Activated CD8-positive, alpha-beta T cell treated with anti-CD3 and anti-CD28 coated beads, Interleukin-2, amount 10 ng/mL, durations not matched to agents 7 days and 5 days (primary cell): ENCODE measurements at regions not wholly inside any gene's neighbourhood (a gene's known extent, or its start where the extent isn't known, plus 50 kb on each side); places are given as distances from the start of the nearest gene placed in this dataset.

Experiments used
- ATAC-seq: fragments of 150-1000 bp; cut with Tn5 transposase; one replicate; pipeline ENCODE4 v1.10.0; 2021; ENCODE audit warnings: moderate library complexity
- CTCF ChIA-PET: fragments of 350-600 bp; sonication (Branson Sonifier 250); formaldehyde crosslinking; loops from one replicate; lab custom pipeline; 2021; ENCODE audit warnings: antibody characterized with exemption; lab: Charles Lee
- POLR2A ChIA-PET: fragments of 350-600 bp; sonication (Branson Sonifier 250); formaldehyde crosslinking; loops from one replicate; lab custom pipeline; 2021; ENCODE audit warnings: antibody characterized with exemption; lab: Charles Lee
- DNase-seq: peaks from one replicate; pipeline ENCODE4 v3.0.0-alpha.2; 2020
- H3K27ac Mint-ChIP-seq: one replicate; pipeline ENCODE4 v1.8.0; 2021; ENCODE audit warnings: mild to moderate bottlenecking, mixed read lengths
- H3K27me3 Mint-ChIP-seq: one replicate; pipeline ENCODE4 v1.8.0; 2021; ENCODE audit warnings: low read depth, mixed read lengths
- H3K36me3 Mint-ChIP-seq: one replicate; pipeline ENCODE4 v1.8.0; 2021; ENCODE audit warnings: low read depth, mixed read lengths
- H3K4me1 Mint-ChIP-seq: one replicate; pipeline ENCODE4 v1.8.0; 2021; ENCODE audit warnings: low read depth, mixed read lengths
- H3K4me3 Mint-ChIP-seq: one replicate; pipeline ENCODE4 v1.8.0; 2021; ENCODE audit warnings: mild to moderate bottlenecking, mixed read lengths
- H3K9me3 Mint-ChIP-seq: one replicate; pipeline ENCODE4 v1.8.0; 2022; ENCODE audit warnings: mixed read lengths; ENCODE audit not compliant: insufficient read depth

DNA sequence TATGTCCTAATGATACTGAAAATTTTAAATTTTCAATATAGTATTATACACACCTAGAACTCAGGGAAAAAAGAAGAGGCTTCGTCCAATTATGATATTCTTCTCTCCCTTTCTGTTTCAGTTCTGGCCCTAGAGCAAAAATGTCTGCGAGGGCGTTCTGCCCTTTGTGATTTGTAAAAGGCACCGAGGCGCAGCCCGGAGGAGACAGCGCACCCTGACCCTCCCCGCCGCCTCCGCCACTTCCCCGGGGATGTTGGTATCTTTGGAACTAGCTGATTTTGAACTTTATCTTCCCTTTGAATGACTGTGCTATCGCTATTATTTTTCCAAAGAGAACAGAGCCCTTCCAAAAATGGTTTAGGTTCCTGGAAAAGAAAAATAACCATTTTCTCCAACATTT, 173.2 kb upstream of the FAM9B start:
- H3K36me3 Mint-ChIP-seq: no peaks in the 10 kb centered on the region
- CTCF ChIA-PET: no interaction called here
- ATAC-seq (no peak), DNase-seq (no peak)
- peaks cover 2% of the 10 kb centered on the region for H3K27me3 Mint-ChIP-seq
- no peaks in the 10 kb centered on the region for H3K9me3 Mint-ChIP-seq
- no peak overlapping the region for H3K27ac Mint-ChIP-seq
- POLR2A ChIA-PET: no interaction called here
- no peak overlapping the region for H3K4me3 Mint-ChIP-seq
- H3K4me1 Mint-ChIP-seq: peaks cover 5% of the 10 kb centered on the region

DNA sequence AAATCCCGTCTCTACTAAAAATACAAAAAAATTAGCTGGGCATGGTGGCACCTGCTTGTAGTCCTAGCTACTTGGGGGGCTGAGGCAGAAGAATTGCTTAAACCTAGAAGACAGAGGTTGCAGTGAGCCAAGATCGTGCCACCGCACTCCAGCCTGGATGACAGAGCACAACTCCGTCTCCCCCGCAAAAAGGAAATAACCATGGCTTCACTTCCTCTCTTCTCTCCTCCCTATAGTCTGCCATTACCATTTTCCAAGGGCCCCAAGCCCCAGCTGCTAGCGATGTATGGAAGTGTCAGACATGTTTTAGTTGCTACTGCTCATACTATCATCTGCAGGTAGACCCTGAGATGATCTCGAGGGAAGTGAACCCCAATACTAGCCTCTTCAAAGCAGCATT, 177.3 kb upstream of the FAM9B start:
- Mint-ChIP-seq H3K36me3 (no peaks in the 10 kb centered on the region), H3K27ac (no peak overlapping the region), H3K9me3 (no peaks in the 10 kb centered on the region), H3K27me3 (peaks cover 2% of the 10 kb centered on the region), H3K4me1 (peaks cover 3% of the 10 kb centered on the region), H3K4me3 (no peak overlapping the region)
- POLR2A ChIA-PET: no interaction called here
- ATAC-seq: no peak
- CTCF ChIA-PET: no interaction called here
- DNase-seq: no peak

DNA sequence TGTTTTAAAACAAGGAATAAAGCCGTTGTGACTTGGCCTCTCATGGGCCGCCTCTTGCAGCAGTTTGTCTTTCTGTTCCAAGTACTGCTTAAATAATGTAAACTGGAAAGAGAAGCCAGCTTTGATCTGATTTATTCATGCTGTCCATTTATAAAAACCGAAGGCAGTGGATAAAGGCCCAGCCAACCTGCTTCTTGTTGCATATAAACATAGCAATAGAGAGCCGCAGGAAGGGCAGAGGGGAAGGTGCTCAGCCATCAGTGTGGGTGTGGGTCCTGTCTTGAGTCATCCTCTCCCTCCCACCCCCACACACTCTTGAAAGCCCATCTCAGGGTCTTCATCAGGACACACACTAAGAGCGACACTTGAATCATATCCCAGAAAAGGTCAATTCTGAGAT, 187.9 kb upstream of the FAM9B start:
- no peak for DNase-seq
- H3K27ac Mint-ChIP-seq: no peak overlapping the region
- no peaks in the 10 kb centered on the region for H3K36me3 Mint-ChIP-seq
- ChIA-PET CTCF (no interaction called here), POLR2A (no interaction called here)
- H3K4me3 Mint-ChIP-seq: no peak overlapping the region
- H3K9me3 Mint-ChIP-seq: no peaks in the 10 kb centered on the region
- H3K27me3 Mint-ChIP-seq: no peaks in the 10 kb centered on the region
- no peak for ATAC-seq
- H3K4me1 Mint-ChIP-seq: no peaks in the 10 kb centered on the region

DNA sequence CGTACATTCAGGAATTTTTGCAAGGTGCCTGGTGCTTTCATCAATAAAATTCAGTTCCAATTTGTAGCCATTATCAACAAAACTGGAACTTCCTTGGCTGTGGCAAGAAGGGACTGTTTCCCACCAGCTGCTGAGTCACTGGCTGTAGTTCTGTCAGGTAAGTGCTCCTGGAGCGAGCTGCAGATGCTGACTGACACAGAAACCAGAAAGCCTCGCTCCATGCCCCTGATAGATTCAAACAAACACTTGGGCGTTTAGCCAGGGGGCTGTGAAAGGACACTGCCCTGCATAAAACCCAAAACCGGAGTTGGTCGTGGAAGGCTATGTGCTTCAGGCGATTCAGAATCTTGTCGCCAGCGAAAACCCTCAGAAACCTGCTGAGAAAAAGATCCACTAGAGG, 188.4 kb upstream of the FAM9B start:
- H3K36me3 Mint-ChIP-seq: no peaks in the 10 kb centered on the region
- CTCF ChIA-PET: no interaction called here
- no peaks in the 10 kb centered on the region for H3K9me3 Mint-ChIP-seq
- POLR2A ChIA-PET: no interaction called here
- DNase-seq (no peak), ATAC-seq (no peak)
- H3K27ac Mint-ChIP-seq: no peak overlapping the region
- no peak overlapping the region for H3K4me3 Mint-ChIP-seq
- no peaks in the 10 kb centered on the region for H3K27me3 Mint-ChIP-seq
- H3K4me1 Mint-ChIP-seq: no peaks in the 10 kb centered on the region

DNA sequence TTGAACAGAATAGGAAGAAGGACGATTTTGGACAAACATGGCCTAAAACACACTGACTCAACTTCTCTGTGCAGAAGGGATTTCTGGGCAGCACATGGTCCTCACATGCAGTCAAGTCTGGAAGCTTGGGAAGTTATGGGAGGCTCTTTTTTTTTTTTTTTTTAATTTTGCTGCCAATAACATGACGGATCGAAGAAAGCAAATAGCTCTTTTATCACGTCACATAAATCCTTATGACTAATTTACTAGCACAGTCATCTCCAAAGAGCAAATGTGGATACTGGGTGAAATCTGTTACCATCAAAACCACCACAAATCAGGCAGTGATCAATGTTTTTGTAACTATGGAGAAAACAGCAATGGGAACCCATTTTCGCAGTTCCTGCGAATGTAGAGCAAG, 193.3 kb upstream of the FAM9B start:
- ATAC-seq: no peak
- POLR2A ChIA-PET: no interaction called here

DNA sequence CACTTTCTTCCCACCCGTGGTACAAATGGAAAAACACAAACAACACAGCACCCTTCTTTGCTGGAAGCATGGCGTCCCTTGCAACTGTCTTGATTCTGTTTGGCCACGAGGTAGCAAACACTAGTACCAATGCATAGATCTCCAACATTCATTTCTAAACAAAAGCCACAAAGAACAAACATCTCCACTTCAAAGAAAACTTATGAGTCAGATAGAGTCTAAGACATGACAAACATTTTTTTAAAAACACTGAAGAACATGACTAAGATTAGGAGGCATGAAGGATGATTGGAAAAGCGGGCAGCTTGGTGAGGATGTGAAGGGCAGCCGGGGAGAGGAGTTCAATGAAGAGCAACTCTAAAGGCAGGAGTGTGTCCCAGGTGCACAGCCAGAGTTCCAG, 197.6 kb upstream of the FAM9B start:
- ChIA-PET CTCF (interaction anchor here (0.8 kb wide), 1 partner anchor 82 kb away, joined by 4 read pairs; no protein-coding TSS in a partner anchor), POLR2A (no interaction called here)
- H3K4me3 Mint-ChIP-seq: no peak overlapping the region
- ATAC-seq: no peak
- no peak for DNase-seq
- no peaks in the 10 kb centered on the region for H3K4me1 Mint-ChIP-seq
- no peaks in the 10 kb centered on the region for H3K27me3 Mint-ChIP-seq
- no peaks in the 10 kb centered on the region for H3K36me3 Mint-ChIP-seq
- no peaks in the 10 kb centered on the region for H3K9me3 Mint-ChIP-seq
- H3K27ac Mint-ChIP-seq: no peak overlapping the region

More for the DNA sequence above, 193.3 kb upstream of the FAM9B start:
- CTCF ChIA-PET: no interaction called here
- no peak overlapping the region for H3K4me3 Mint-ChIP-seq
- no peaks in the 10 kb centered on the region for H3K4me1 Mint-ChIP-seq
- no peaks in the 10 kb centered on the region for H3K9me3 Mint-ChIP-seq
- no peaks in the 10 kb centered on the region for H3K27me3 Mint-ChIP-seq
- H3K27ac Mint-ChIP-seq: no peak overlapping the region
- DNase-seq: no peak
- H3K36me3 Mint-ChIP-seq: no peaks in the 10 kb centered on the region

DNA sequence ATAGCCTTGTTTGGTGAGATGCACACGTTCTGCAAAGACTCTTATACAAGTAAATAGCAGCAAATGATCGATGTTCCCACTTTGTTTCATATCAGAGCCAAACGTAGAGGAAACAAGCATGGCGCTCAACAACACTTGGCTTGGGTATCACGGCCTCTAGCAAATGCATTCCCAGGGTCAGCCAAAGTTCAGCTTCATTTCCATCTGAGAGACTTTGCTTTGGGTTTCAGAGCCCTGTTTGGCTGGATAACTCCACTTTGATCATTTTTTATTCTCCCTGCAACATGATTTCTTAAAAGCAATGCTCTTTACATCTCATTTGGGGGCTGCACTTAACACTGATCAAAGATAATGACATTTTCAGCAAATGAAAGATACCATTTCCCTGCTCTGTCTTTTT, 199.2 kb upstream of the FAM9B start:
- CTCF ChIA-PET: no interaction called here
- Mint-ChIP-seq H3K4me1 (no peaks in the 10 kb centered on the region), H3K27ac (no peak overlapping the region), H3K4me3 (no peak overlapping the region), H3K27me3 (no peaks in the 10 kb centered on the region), H3K36me3 (no peaks in the 10 kb centered on the region), H3K9me3 (no peaks in the 10 kb centered on the region)
- POLR2A ChIA-PET: interaction anchor here (0.6 kb wide), 1 partner anchor 475 kb away, joined by 3 read pairs; no protein-coding TSS in a partner anchor
- ATAC-seq (no peak), DNase-seq (no peak)

DNA sequence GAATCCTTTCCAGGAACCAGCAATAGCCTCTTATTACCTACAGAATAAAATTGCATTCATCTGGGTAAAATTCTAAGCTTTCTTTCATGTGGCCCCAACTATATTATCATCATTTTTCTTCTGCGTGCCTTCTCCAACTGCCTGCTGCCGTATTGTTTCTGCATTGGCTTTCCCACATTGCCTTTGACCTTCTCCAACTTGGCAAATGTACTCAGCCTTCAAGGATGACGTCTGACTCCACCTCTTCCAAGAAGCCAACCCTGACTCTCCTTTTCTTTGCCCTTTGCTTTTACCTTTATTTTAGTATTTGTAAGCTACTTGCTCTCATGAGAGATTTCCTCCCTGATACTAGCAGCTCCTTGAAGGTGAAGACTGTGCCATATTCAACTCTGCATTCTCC, 200.4 kb upstream of the FAM9B start:
- Mint-ChIP-seq H3K4me3 (no peak overlapping the region), H3K27me3 (no peaks in the 10 kb centered on the region), H3K4me1 (no peaks in the 10 kb centered on the region), H3K36me3 (no peaks in the 10 kb centered on the region), H3K27ac (no peak overlapping the region), H3K9me3 (no peaks in the 10 kb centered on the region)
- POLR2A ChIA-PET: no interaction called here
- DNase-seq (no peak), ATAC-seq (no peak)
- CTCF ChIA-PET: no interaction called here

DNA sequence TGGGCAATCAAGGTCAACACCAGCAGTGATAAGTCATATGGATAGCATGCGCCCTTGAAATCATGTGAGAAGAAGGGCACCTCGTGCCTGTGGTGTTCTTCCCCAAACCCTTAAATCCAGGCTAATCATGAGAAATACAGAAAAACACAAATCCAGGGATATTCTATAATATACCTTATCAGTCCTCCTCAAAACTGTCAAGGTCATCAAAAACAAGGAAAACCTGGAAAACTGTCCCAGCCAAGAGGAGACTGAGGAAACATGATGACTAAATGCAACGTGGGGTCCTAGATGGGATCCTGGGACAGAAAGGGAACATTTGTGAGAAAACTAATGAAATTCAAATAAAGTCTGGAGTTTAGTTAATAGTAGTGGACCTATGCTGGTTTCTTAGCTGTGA, 201.8 kb upstream of the FAM9B start:
- H3K36me3 Mint-ChIP-seq: no peaks in the 10 kb centered on the region
- H3K9me3 Mint-ChIP-seq: no peaks in the 10 kb centered on the region
- H3K4me3 Mint-ChIP-seq: no peak overlapping the region
- no peak overlapping the region for H3K27ac Mint-ChIP-seq
- POLR2A ChIA-PET: interaction anchor here (0.6 kb wide), 1 partner anchor 15 kb away, joined by 3 read pairs; no protein-coding TSS in a partner anchor
- CTCF ChIA-PET: no interaction called here
- no peak for DNase-seq
- no peaks in the 10 kb centered on the region for H3K27me3 Mint-ChIP-seq
- no peak for ATAC-seq
- no peaks in the 10 kb centered on the region for H3K4me1 Mint-ChIP-seq

DNA sequence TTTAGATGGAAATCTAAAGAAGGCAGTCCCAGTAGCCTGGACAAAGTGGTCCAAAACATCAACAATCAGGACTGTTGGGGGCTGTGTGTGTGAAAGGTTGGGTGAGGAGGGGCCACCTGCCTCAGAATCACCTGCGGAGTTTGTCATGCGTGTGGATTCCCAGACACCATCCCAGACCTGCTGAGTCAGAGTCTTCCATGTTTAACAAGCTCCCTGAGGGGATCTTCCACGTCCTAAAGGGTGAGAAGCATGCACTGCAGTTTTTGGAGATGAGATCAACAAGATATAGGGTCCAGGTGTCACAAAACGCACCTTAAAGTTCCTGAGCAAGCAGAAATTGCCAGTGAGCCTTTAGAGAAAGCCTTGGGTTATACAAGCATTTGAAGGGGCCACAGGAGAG, 207.0 kb upstream of the FAM9B start:
- no peak for DNase-seq
- Mint-ChIP-seq H3K4me1 (no peaks in the 10 kb centered on the region), H3K4me3 (no peak overlapping the region), H3K27ac (no peak overlapping the region), H3K27me3 (no peaks in the 10 kb centered on the region), H3K36me3 (no peaks in the 10 kb centered on the region), H3K9me3 (no peaks in the 10 kb centered on the region)
- CTCF ChIA-PET: no interaction called here
- POLR2A ChIA-PET: no interaction called here
- no peak for ATAC-seq

DNA sequence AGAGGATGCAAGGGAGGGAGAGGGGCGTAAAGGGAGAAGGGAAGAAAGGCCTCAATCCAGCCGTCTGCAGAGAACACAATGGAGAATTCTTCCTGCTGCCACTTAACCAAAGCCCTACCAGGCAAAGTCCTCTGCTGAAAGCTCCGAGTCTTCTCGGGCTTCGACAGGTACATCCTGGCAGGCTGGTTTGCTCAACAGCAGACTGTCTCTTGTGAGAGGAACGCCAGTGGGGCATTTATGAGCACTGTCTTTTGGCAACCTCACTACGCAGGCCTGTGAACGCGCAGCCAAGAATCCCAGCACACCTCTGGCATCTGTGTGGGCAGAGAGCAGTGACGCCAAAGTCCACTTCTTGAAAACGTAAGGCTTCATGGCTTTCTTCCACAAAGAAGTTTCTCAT, 207.5 kb upstream of the FAM9B start:
- Mint-ChIP-seq H3K36me3 (no peaks in the 10 kb centered on the region), H3K4me3 (no peak overlapping the region), H3K4me1 (no peaks in the 10 kb centered on the region), H3K27ac (no peak overlapping the region), H3K27me3 (no peaks in the 10 kb centered on the region), H3K9me3 (no peaks in the 10 kb centered on the region)
- no peak for DNase-seq
- POLR2A ChIA-PET: no interaction called here
- no peak for ATAC-seq
- CTCF ChIA-PET: no interaction called here

DNA sequence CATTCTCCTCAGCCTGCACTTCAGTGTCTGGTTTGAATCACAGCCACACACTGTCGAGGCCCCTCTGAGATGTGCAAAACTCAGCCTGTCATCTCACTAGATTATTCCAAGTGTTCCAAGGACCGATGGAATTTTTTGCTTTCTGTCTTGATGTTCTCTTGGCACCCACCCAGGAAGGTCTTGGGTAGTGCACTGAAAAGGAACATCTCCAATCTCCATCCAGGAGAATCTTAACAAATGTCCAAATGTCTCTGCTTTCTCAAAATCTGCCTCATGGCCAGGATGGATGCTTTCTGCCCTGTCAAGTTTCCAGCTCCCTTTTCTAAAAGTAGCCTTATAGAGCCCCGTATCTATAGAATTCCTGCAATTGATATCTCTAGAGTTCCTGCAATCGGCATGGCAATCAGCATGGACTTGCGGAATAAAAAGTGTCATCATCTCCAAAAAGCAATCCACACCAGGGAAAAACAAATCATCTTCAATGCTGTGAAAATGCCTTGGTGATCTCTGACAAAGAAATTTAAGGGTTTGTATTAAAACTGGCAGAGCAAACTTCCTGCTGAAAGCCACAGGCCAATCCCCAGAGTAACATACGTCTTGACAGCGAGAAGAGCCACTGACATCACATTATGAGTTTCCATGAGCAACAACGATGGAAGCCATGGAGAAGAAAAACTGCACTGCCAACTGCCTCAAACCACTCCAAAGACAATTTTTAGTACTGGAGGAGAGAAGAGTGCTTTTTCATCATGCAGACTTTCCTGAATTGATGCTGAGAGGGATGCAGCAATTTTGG, 215.3 kb upstream of the FAM9B start:
- no peak for DNase-seq
- H3K9me3 Mint-ChIP-seq: no peaks in the 10 kb centered on the region
- H3K4me1 Mint-ChIP-seq: no peaks in the 10 kb centered on the region
- ATAC-seq: no peak
- ChIA-PET POLR2A (no interaction called here), CTCF (no interaction called here)
- no peaks in the 10 kb centered on the region for H3K27me3 Mint-ChIP-seq
- H3K36me3 Mint-ChIP-seq: no peaks in the 10 kb centered on the region
- H3K4me3 Mint-ChIP-seq: no peak overlapping the region
- H3K27ac Mint-ChIP-seq: no peak overlapping the region

DNA sequence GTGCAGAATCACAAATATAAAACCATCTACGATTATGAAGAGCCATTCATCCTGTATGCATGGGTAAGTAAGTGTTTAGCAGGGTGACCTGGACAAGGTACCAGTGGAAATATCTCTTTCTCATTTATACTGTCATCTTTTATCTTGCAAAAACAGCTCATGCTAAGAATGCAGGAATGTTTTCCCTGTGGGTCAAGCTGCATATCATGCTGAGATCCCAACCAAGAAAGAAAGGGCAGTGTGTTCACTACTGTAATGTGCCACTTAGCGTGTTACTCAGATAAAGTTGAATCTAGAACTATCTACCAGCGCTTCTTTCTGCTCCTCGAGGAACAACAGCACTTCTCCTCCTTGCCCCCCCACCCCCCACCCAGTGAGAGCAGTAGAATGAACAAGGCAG, 212.7 kb upstream of the TBL1X start:
- H3K36me3 Mint-ChIP-seq: no peaks in the 10 kb centered on the region
- CTCF ChIA-PET: no interaction called here
- H3K27me3 Mint-ChIP-seq: no peaks in the 10 kb centered on the region
- ATAC-seq (no peak), DNase-seq (no peak)
- POLR2A ChIA-PET: no interaction called here
- H3K4me1 Mint-ChIP-seq: no peaks in the 10 kb centered on the region
- H3K4me3 Mint-ChIP-seq: no peak overlapping the region
- H3K9me3 Mint-ChIP-seq: no peaks in the 10 kb centered on the region
- H3K27ac Mint-ChIP-seq: no peak overlapping the region
